ENCODE measurements at regions not wholly inside any gene's neighbourhood (a gene's known extent, or its start where the extent isn't known, plus 50 kb on each side); places are given as distances from the start of the nearest gene placed in this dataset.

GRCh38 chr1:106222403-106222802 lies 834.1 kb upstream of the PRMT6 start:
- no peaks in the 10 kb centered on the region for H3K27me3 ChIP-seq (replicated peaks in 1 of 2; ENCODE audit: control insufficient read depth in 2 of 2, insufficient read depth in 2 of 2, low read length in 1 of 2)
- H2AFZ ChIP-seq (ENCODE audit: control insufficient read depth, low read depth, low read length) = no peak overlapping the region
- ChIA-PET RAD21 (ENCODE audit: unreplicated experiment) (no interaction called here), CTCF (no interaction called here), POLR2A (no interaction called here), SMC1A (ENCODE audit: uncharacterized antibody, unreplicated experiment) (no interaction called here)
- in situ Hi-C loops (cut with MboI) = no loop called here
- no peaks in the 10 kb centered on the region for H3K9me3 ChIP-seq (replicated peaks; ENCODE audit: control insufficient read depth, insufficient read depth, low read length)
- TF ChIP-seq, protein P1, sequence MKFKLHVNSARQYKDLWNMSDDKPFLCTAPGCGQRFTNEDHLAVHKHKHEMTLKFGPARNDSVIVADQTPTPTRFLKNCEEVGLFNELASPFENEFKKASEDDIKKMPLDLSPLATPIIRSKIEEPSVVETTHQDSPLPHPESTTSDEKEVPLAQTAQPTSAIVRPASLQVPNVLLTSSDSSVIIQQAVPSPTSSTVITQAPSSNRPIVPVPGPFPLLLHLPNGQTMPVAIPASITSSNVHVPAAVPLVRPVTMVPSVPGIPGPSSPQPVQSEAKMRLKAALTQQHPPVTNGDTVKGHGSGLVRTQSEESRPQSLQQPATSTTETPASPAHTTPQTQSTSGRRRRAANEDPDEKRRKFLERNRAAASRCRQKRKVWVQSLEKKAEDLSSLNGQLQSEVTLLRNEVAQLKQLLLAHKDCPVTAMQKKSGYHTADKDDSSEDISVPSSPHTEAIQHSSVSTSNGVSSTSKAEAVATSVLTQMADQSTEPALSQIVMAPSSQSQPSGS (IDR thresholded peaks at IDR 0.05; ENCODE audit: low read length) = no peak
- whole genome bisulfite sequencing (ENCODE audit: insufficient coverage, insufficient replicate concordance, low lambda C conversion rate, missing lambda C conversion rate) = 0% methylated on average over 4 of the region's 4 CpGs
- no peaks in the 10 kb centered on the region for H3K4me1 ChIP-seq (ENCODE audit: control insufficient read depth, insufficient read depth, low read length)
- DNase-seq (ENCODE audit: low read depth, low spot score) (no peak), FAIRE-seq (no peak), ATAC-seq (no peak)
- H3K4me3 ChIP-seq = no peak overlapping the region
- no peak overlapping the region for H3K4me2 ChIP-seq (ENCODE audit: control insufficient read depth, insufficient read depth)
- no peaks in the 10 kb centered on the region for H3K36me3 ChIP-seq (ENCODE audit: control insufficient read depth in 2 of 2, insufficient read depth in 2 of 2, low read length in 1 of 2)
- H4K20me1 ChIP-seq (ENCODE audit: control insufficient read depth, insufficient read depth) = no peaks in the 10 kb centered on the region
- BruUV-seq (replicated peaks) = no TSS peak
- H3K27ac ChIP-seq (ENCODE audit: control insufficient read depth, insufficient read depth) = no peak overlapping the region
- no peaks in the 10 kb centered on the region for H3K79me2 ChIP-seq (ENCODE audit: control insufficient read depth, insufficient read depth, low read length)
- no peak overlapping the region for H3K9ac ChIP-seq (ENCODE audit: control insufficient read depth, insufficient read depth, low read length)
- intact Hi-C loops (cut with micrococcal nuclease; ENCODE audit: unreplicated experiment) = no loop called here

DNA sequence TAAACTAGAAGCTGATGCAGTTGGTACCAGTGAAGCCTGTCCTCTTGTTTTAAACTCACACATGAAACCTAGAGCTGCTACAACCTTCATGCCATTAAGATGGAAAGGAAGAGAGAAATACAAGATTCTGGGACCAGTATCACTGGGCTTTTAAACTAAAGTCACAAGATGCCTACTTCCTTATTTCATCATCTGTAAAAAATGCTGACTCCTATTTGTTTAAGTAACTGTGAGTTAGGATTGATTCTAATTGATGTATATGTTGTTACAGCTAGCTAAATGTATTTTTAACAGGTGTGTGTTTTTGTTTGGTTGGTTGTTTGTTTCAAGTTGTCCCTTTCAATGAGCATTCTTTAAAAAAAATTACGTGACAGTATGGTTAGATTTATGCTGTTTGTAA lies 833.3 kb upstream of the PRMT6 start:
- Histone ChIP-seq H3K4me3 (no peak overlapping the region), H2AFZ (ENCODE audit: control insufficient read depth, low read depth, low read length) (no peak overlapping the region), H3K27ac (ENCODE audit: control insufficient read depth, insufficient read depth) (no peak overlapping the region), H3K27me3 (replicated peaks in 1 of 2; ENCODE audit: control insufficient read depth in 2 of 2, insufficient read depth in 2 of 2, low read length in 1 of 2) (no peaks in the 10 kb centered on the region), H4K20me1 (ENCODE audit: control insufficient read depth, insufficient read depth) (no peaks in the 10 kb centered on the region), H3K36me3 (ENCODE audit: control insufficient read depth in 2 of 2, insufficient read depth in 2 of 2, low read length in 1 of 2) (no peaks in the 10 kb centered on the region), H3K9me3 (replicated peaks; ENCODE audit: control insufficient read depth, insufficient read depth, low read length) (no peaks in the 10 kb centered on the region), H3K4me2 (ENCODE audit: control insufficient read depth, insufficient read depth) (no peak overlapping the region), H3K4me1 (ENCODE audit: control insufficient read depth, insufficient read depth, low read length) (no peaks in the 10 kb centered on the region), H3K79me2 (ENCODE audit: control insufficient read depth, insufficient read depth, low read length) (no peaks in the 10 kb centered on the region), H3K9ac (ENCODE audit: control insufficient read depth, insufficient read depth, low read length) (no peak overlapping the region)
- TF ChIP-seq CHD4 (IDR thresholded peaks at IDR 0.05) (no peak), PAX5 (IDR thresholded peaks at IDR 0.05; ENCODE audit: borderline replicate concordance, low read depth, low read length) (no peak), ATF7 (IDR thresholded peaks at IDR 0.05; ENCODE audit: low read depth) (no peak)
- intact Hi-C loops (cut with micrococcal nuclease; ENCODE audit: unreplicated experiment) = no loop called here
- WGBS (ENCODE audit: insufficient coverage, insufficient replicate concordance, low lambda C conversion rate, missing lambda C conversion rate) = 5% methylated on average over 1 of the region's 1 CpG
- POLR2A ChIA-PET = no interaction called here
- SMC1A ChIA-PET (ENCODE audit: uncharacterized antibody, unreplicated experiment) = no interaction called here
- RAD21 ChIA-PET (ENCODE audit: unreplicated experiment) = no interaction called here
- no TSS peak for BruUV-seq (replicated peaks)
- in situ Hi-C loops (cut with MboI) = no loop called here
- FAIRE-seq (no peak), ATAC-seq (no peak), DNase-seq (ENCODE audit: low read depth, low spot score) (no peak)
- CTCF ChIA-PET = interaction anchor here (0.9 kb wide), 1 partner anchor 249 kb away, joined by 3 read pairs; no protein-coding TSS in a partner anchor

Data from GM12878 (cell line).